Thyroid gland (tissue), 4 donors: ENCODE measurements at regions not wholly inside any gene's neighbourhood (a gene's known extent, or its start where the extent isn't known, plus 50 kb on each side); places are given as distances from the start of the nearest gene placed in this dataset.
A peak's percentile ranks its signal among the peaks of the same experiment; 100 is the strongest.

Experiments used
- DNase-seq, 2 donors: peaks; one replicate each; pipeline ENCODE4 v3.0.0-alpha.2; 2019
- H3K27ac ChIP-seq, 3 donors: fragments of 200-600 bp; sonication (generic); 1 replicate in 2 of 3; 2 replicates in 1 of 3; pipeline ENCODE4 v1.5.1; 2016 to 2019; ENCODE audit warnings: mild to moderate bottlenecking in 1 of 3, moderate library complexity in 1 of 3
- H3K27me3 ChIP-seq: fragments of 200-600 bp; sonication (generic); one replicate; pipeline ENCODE4 v1.5.1; 2019
- H3K36me3 ChIP-seq, 2 donors: fragments of 200-600 bp; sonication (generic); one replicate each; pipeline ENCODE4 v1.5.1; 2016 to 2019
- H3K4me1 ChIP-seq, 2 donors: fragments of 200-600 bp; sonication (generic); one replicate each; pipeline ENCODE4 v1.5.1; 2017 to 2019
- H3K4me3 ChIP-seq, 3 donors: fragments of 200-600 bp; sonication (generic); replicated peaks in 1 of 3; 1 replicate in 2 of 3; 2 replicates in 1 of 3; pipeline ENCODE4 v1.5.1; 2016; ENCODE audit warnings: mild to moderate bottlenecking in 1 of 3
- H3K9me3 ChIP-seq: fragments of 200-600 bp; sonication (generic); one replicate; pipeline ENCODE4 v1.5.1; 2017
- POLR2A ChIP-seq, 2 donors: fragments of 450-650 bp; IDR thresholded peaks; one replicate each; pipeline ENCODE4 v1.6.1; 2017; ENCODE audit warnings: antibody characterized with exemption in 2 of 2, mild to moderate bottlenecking in 2 of 2, moderate library complexity in 1 of 2
- WGBS, 2 donors: methylation state at CpG; one replicate each; pipeline ENCODE4 v1.1.5; 2017; 5-methylcytosine and 5-hydroxymethylcytosine counted together
- intact Hi-C: fragments of 100-400 bp; cut with DNase I; formaldehyde crosslinking; loops from one replicate; pipeline ENCODE4 v1.15.1; 2023
- TF ChIP-seq, protein P1 (sequence below), 6 experiments: fragments of 200-600 bp in 3 of 6; fragments of 450-650 bp in 3 of 6; sonication (generic) in 3 of 6; IDR thresholded peaks; one replicate each; pipeline ENCODE4 v1.5.1; 2016 to 2019; ENCODE audit warnings: antibody characterized with exemption in 6 of 6, mild to moderate bottlenecking in 2 of 6, inconsistent platforms in 1 of 6, moderate library complexity in 1 of 6

DNA sequence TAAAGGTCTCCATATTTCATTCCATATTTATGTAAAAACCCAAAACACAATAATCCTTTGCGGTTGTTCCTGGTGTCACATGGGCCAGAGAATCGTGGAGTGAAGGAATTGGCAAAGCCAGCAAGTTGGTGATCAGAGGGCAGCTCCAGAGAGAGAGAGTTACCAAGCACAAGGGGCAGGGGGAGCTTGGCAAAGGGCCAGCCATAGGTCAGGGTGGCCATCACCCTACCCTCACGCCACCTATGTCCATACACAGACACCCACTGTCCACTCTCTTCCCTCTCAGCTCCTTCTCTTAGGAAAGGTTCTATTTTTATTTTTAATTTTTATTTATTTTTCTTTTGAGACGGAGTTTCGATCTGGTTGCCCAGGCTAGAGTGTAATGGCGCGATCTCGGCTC, 163.2 kb upstream of the JARID2 start:
- intact Hi-C loops = no loop called here
- TF ChIP-seq, protein P1, sequence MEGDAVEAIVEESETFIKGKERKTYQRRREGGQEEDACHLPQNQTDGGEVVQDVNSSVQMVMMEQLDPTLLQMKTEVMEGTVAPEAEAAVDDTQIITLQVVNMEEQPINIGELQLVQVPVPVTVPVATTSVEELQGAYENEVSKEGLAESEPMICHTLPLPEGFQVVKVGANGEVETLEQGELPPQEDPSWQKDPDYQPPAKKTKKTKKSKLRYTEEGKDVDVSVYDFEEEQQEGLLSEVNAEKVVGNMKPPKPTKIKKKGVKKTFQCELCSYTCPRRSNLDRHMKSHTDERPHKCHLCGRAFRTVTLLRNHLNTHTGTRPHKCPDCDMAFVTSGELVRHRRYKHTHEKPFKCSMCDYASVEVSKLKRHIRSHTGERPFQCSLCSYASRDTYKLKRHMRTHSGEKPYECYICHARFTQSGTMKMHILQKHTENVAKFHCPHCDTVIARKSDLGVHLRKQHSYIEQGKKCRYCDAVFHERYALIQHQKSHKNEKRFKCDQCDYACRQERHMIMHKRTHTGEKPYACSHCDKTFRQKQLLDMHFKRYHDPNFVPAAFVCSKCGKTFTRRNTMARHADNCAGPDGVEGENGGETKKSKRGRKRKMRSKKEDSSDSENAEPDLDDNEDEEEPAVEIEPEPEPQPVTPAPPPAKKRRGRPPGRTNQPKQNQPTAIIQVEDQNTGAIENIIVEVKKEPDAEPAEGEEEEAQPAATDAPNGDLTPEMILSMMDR (IDR thresholded peaks at IDR 0.05) = no peak
- TF ChIP-seq POLR2A (IDR thresholded peaks at IDR 0.05) = no peak
- no peaks in the 10 kb centered on the region for H3K36me3 ChIP-seq
- H3K4me3 ChIP-seq = no peak overlapping the region
- WGBS, 2 donors = 90 to 97% methylated on average over 8 of the region's 8 CpGs
- H3K4me1 ChIP-seq = no peaks in the 10 kb centered on the region
- H3K9me3 ChIP-seq = no peaks in the 10 kb centered on the region
- H3K27me3 ChIP-seq = no peaks in the 10 kb centered on the region
- no peak for DNase-seq
- no peak overlapping the region for H3K27ac ChIP-seq

DNA sequence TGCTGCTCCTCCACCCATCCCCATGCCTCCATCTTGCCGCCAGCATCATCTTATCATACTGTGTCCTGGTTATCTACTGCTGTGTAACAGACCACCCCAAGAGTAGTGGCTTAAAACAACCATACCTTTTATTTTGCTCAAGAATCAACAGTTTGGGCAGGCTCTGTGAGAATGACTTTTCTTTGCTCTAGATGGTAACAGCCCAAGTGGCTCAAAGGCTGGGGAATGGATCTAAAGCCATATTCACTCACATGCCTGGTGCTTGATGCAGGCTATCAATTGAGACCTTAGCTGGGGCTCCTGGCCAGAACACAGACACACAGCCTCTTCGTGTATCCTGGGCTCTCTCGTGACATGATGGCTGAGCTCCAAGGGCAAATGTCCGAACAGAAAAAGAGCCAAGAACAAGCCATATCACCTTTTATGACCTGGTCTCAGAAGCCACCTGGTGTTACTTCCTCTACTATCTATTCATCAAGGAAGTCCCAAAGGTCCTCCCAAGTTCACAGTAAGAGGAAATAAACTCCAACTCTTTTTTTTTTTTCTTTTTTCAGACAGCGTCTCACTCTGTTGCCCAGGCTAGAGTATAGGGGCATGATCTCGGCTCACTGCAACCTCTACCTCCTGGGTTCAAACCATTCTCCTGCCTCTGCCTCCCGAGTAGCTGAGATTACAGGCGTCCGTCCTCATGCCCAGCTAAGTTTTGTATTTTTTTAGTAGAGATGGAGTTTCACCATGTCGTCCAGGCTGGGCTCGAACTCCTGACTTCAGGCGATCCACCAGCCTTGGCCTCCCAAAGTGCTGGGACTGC, 159.3 kb upstream of the JARID2 start:
- Histone ChIP-seq H3K27ac (no peak overlapping the region), H3K4me3 (no peak overlapping the region), H3K4me1 (peaks cover 10 to 11% of the 10 kb centered on the region in 2 donors), H3K27me3 (no peaks in the 10 kb centered on the region), H3K36me3 (no peaks in the 10 kb centered on the region), H3K9me3 (no peaks in the 10 kb centered on the region)
- WGBS, 2 donors = 85 to 88% methylated on average over 12 of the region's 12 CpGs
- intact Hi-C loops = no loop called here
- no peak for DNase-seq
- TF ChIP-seq, protein P1 (IDR thresholded peaks at IDR 0.05) = no peak
- no peak for TF ChIP-seq POLR2A (IDR thresholded peaks at IDR 0.05)

DNA sequence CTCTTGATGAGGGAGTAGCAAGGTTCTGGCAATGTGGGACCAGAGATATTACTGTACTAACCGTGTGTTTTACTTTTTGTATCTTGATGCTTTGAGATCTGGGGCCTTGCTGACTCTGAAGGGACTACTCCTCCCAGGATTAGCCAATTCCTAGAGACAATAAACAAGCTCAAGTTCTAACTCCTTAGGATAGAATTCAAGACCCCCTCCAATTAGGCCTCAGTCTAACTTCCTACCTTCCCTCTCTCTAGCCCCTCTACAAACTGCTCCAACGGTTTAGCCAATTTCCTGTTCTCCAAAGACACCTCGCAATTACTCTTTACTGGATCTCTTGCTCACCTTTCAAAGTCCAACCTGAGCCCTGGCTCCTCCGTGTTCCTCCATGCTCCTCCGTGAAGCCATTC, 158.7 kb upstream of the JARID2 start:
- H3K4me1 ChIP-seq = peaks cover 10 to 11% of the 10 kb centered on the region in 2 donors
- no peak overlapping the region for H3K27ac ChIP-seq
- H3K9me3 ChIP-seq = no peaks in the 10 kb centered on the region
- no peaks in the 10 kb centered on the region for H3K27me3 ChIP-seq
- intact Hi-C loops = no loop called here
- DNase-seq = no peak
- H3K4me3 ChIP-seq = no peak overlapping the region
- no peaks in the 10 kb centered on the region for H3K36me3 ChIP-seq
- TF ChIP-seq, protein P1 (IDR thresholded peaks at IDR 0.05) = no peak
- TF ChIP-seq POLR2A (IDR thresholded peaks at IDR 0.05) = no peak
- WGBS, 2 donors = 93 to 94% methylated on average over 5 of the region's 5 CpGs

DNA sequence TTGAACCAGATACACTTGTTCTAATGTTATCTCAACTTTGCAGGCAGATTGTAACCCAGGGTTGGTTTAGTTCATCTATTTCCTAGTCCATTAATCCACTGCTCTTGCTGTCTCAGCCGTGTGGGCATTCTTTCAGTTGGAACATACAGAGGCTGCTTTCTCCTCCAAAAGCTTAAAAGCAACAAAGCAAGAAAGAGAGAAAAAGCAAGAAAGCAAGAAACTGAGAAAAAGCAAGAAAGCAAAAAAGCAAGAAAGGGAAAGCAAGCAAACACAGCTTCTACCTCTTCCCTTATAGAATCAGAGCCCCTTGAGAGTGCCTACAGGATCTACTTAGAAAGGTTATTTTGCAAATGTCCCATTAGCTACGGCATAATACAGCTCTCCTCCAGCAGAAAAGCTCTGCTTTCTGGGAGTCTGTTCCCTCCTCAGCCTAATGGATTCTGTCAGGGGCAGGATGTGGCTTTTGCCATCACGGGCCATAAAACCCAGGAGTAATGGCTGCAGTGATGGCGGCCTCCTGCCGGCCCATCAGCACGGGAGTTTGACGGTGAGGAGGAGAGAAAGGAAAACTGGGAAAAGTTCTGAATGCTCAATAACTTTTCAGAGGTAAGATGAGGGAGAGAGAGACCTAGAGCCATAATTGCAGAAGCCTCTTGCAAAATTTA, 156.8 kb upstream of the JARID2 start:
- Histone ChIP-seq H3K27ac (no peak overlapping the region), H3K4me3 (no peak overlapping the region), H3K27me3 (no peaks in the 10 kb centered on the region), H3K4me1 (peaks cover 10 to 11% of the 10 kb centered on the region in 2 donors), H3K36me3 (no peaks in the 10 kb centered on the region), H3K9me3 (no peaks in the 10 kb centered on the region)
- no peak for DNase-seq
- intact Hi-C loops = no loop called here
- 68 to 79% methylated on average over 7 of the region's 7 CpGs for WGBS, 2 donors
- TF ChIP-seq POLR2A (IDR thresholded peaks at IDR 0.05) = no peak
- TF ChIP-seq, protein P1 (IDR thresholded peaks at IDR 0.05) = no peak

DNA sequence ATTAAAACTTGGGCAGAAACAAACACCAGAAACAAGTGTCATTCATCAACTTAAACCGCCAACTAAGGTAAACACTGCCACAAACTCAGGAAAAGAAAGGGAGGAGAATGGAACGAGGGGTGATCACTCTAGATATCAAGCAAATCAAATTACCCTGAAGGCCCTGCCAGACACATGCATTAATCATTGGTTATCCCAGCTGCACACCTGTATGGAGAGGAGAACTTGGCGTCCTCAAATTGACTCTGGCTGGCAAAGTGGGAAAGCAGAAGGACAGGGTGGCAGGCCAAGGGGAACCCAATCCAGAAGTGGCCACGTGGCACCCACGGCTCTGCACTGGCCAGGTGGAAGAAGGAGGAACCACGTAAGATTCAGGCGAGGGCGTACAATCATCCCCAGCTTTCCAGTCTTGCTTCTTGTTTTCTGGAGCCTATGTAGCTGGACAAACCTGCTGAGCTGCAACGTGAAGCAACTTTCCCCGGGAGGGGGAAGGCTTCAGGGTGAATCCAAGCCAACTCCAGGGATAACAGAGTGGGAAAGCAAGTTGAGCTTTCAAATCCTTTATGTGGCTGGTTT, 156.2 kb upstream of the JARID2 start:
- intact Hi-C loops = no loop called here
- DNase-seq = peak; percentile 69 to 70
- 41 to 48% methylated on average over 10 of the region's 10 CpGs for WGBS, 2 donors
- Histone ChIP-seq H3K27ac (peak overlapping the region; percentile 29 to 48 (median 43)), H3K27me3 (no peaks in the 10 kb centered on the region), H3K4me3 (no peak overlapping the region), H3K9me3 (no peaks in the 10 kb centered on the region), H3K36me3 (no peaks in the 10 kb centered on the region), H3K4me1 (peaks cover 10 to 11% of the 10 kb centered on the region in 2 donors)
- TF ChIP-seq POLR2A (IDR thresholded peaks at IDR 0.05) = no peak
- TF ChIP-seq, protein P1 (IDR thresholded peaks at IDR 0.05) = no peak
